ENCODE measurements at regions not wholly inside any gene's neighbourhood (a gene's known extent, or its start where the extent isn't known, plus 50 kb on each side); places are given as distances from the start of the nearest gene placed in this dataset.

DNA sequence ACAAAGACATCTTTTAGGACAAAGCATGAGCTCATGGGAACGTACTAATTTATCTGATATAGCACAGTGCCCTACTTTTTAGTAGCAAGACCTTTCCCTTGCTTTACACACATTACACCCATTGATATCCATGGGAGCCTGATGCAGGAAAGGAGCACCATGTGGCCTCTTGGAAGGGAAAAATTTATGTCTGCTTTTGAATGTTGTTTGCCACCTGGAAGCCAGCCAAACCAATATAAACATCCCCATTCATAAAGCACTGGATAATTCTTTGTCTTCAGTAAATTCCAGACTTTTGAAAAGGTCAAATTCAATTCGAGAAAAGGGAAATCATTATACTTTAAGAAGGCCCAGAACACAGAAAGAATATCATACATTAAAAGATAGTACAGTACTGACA, 152.3 kb upstream of the BEND6 start:
- DNase-seq, result peak; percentile 21

DNA sequence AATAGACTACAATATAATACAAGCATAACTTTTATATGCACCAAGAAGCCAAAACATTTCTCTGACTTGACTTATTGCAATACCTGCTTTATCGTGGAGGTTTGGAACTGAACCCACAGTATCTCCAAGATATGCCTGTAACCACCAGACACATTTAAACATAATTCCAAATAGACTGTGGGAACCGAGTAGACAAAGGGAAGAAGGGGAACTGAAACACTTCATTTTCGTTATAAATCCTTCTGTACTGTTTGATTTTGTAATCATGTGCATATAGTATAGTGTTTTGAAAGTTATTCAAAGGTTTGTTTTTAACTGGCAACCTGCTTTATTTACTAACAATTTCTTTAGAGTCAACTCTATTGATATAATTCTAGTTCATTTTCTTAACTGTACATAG, 154.9 kb upstream of the BEND6 start:
- TF ChIP-seq, protein P1, sequence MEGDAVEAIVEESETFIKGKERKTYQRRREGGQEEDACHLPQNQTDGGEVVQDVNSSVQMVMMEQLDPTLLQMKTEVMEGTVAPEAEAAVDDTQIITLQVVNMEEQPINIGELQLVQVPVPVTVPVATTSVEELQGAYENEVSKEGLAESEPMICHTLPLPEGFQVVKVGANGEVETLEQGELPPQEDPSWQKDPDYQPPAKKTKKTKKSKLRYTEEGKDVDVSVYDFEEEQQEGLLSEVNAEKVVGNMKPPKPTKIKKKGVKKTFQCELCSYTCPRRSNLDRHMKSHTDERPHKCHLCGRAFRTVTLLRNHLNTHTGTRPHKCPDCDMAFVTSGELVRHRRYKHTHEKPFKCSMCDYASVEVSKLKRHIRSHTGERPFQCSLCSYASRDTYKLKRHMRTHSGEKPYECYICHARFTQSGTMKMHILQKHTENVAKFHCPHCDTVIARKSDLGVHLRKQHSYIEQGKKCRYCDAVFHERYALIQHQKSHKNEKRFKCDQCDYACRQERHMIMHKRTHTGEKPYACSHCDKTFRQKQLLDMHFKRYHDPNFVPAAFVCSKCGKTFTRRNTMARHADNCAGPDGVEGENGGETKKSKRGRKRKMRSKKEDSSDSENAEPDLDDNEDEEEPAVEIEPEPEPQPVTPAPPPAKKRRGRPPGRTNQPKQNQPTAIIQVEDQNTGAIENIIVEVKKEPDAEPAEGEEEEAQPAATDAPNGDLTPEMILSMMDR (IDR thresholded peaks at IDR 0.05; ENCODE audit: low read depth, low read length), result no peak
- H3K4me1 ChIP-seq, result peaks cover 31% of the 10 kb centered on the region
- DNase-seq, result no peak
- no peak overlapping the region for H3K4me3 ChIP-seq (ENCODE audit: low read depth, low read length)
- no peaks in the 10 kb centered on the region for H3K27me3 ChIP-seq
- no peaks in the 10 kb centered on the region for H3K36me3 ChIP-seq
- no peaks in the 10 kb centered on the region for H3K9me3 ChIP-seq

More for the DNA sequence above, 152.3 kb upstream of the BEND6 start:
- H3K36me3 ChIP-seq, result no peaks in the 10 kb centered on the region
- no peaks in the 10 kb centered on the region for H3K27me3 ChIP-seq
- H3K9me3 ChIP-seq, result no peaks in the 10 kb centered on the region
- no peak overlapping the region for H3K4me3 ChIP-seq (ENCODE audit: low read depth, low read length)
- TF ChIP-seq, protein P1 (IDR thresholded peaks at IDR 0.05; ENCODE audit: low read depth, low read length), result no peak
- H3K4me1 ChIP-seq, result peaks cover 18% of the 10 kb centered on the region

DNA sequence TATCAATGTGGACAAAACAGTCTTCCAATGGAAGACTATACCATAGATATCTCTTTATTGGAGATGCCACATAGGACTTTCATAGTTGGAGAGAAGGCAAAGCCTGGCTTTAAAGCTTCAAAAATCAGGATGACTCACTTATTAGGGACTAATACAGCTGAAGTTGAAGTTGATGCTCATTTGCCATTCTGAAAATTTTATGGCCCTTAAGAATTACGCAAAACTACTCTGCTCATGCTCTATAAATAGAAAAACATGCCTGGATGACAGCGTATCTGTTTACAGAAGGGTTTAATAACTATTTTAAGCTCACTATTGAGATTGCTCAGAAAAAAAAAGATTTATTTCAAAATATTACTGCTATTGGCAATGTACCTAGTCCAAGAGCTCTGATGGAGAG, 155.5 kb upstream of the DST start:
- Histone ChIP-seq H3K9me3 (no peaks in the 10 kb centered on the region), H3K36me3 (no peaks in the 10 kb centered on the region), H3K27me3 (no peaks in the 10 kb centered on the region), H3K4me3 (ENCODE audit: low read depth, low read length) (no peak overlapping the region), H3K4me1 (peaks cover 18% of the 10 kb centered on the region)
- DNase-seq, result no peak
- TF ChIP-seq, protein P1 (IDR thresholded peaks at IDR 0.05; ENCODE audit: low read depth, low read length), result no peak

DNA sequence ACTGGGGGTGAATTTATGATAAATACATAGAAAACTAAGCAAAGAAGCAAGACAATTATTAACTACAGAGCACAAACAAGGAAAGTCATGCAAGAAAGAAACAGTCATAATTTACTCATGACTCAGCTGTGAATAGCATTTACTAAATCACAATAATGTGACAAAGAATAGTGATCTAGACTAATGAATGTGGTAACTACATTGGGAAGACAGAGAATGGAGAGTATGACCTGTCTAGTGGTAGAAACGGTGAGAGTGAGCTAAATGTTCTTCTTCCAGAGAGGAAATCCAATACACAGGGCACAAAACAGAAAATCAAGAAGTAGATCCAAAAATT, 153.5 kb upstream of the DST start:
- H3K36me3 ChIP-seq, result no peaks in the 10 kb centered on the region
- no peak for DNase-seq
- H3K27me3 ChIP-seq, result no peaks in the 10 kb centered on the region
- TF ChIP-seq, protein P1 (IDR thresholded peaks at IDR 0.05; ENCODE audit: low read depth, low read length), result no peak
- no peaks in the 10 kb centered on the region for H3K9me3 ChIP-seq
- H3K4me3 ChIP-seq (ENCODE audit: low read depth, low read length), result peak overlapping the region; percentile 1; the same call in 1 of the 2 replicates
- peaks cover 13% of the 10 kb centered on the region for H3K4me1 ChIP-seq

DNA sequence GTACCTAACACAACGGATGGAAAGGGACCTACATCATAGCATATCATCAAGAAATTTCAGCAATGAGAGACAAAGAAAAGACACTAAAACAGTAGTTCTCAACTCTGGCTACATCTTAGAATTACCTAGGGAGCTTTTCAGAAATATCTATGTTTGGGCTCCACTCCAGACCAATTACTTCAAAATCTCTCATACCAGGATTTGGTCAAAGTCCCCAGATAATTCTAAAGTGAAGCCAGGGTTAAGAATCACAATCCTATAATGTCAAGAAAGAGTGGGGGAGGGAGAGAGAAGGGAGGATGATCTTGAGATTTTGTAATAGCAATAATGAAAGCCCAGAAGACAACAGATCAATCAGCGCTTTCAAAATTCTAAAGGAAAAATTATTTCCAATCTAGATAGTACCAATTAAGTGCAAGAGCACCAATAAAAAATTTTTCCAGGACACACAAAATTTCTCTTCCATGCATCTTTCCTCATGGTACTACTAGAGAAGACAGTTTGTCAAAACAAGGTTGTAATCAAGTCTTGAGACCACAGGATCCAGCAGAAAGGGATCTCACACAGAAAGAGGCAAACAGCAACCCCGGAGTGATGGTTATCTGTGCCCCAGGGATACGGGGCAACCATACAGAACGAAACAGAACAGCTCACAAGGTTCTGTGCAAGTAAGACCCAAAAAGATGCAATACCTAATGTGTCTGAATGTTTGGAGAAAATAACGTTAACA, 152.9 kb upstream of the DST start:
- H3K27me3 ChIP-seq, result no peaks in the 10 kb centered on the region

DNA sequence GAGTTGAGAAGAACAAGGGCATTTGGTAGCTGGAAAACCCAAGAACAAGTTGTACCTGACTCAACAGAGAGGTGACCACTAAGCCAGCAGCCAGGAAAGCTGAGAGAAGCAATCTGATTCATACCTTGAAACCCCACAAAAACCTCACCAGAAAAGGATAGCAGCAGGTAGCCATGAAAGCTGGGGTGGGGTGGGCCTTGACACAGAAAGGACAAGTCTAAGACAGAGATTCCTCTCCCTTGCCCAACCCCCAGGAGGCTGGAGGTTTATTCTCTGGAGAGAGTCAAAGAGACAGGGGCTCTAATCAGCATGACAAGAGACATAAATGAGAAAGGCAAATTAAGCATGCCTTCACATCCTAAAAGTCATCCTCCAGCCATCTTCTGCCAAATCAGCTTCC, 151.7 kb upstream of the DST start:
- H3K9me3 ChIP-seq, result no peaks in the 10 kb centered on the region
- no peak for DNase-seq
- H3K4me1 ChIP-seq, result peaks cover 13% of the 10 kb centered on the region
- no peaks in the 10 kb centered on the region for H3K27me3 ChIP-seq
- no peaks in the 10 kb centered on the region for H3K36me3 ChIP-seq
- TF ChIP-seq, protein P1 (IDR thresholded peaks at IDR 0.05; ENCODE audit: low read depth, low read length), result no peak
- no peak overlapping the region for H3K4me3 ChIP-seq (ENCODE audit: low read depth, low read length)

More for the DNA sequence above, 152.9 kb upstream of the DST start:
- peak; percentile 20 for DNase-seq
- TF ChIP-seq, protein P1 (IDR thresholded peaks at IDR 0.05; ENCODE audit: low read depth, low read length), result no peak
- Histone ChIP-seq H3K9me3 (no peaks in the 10 kb centered on the region), H3K36me3 (no peaks in the 10 kb centered on the region), H3K4me3 (ENCODE audit: low read depth, low read length) (peak overlapping the region; percentile 1; the same call in 1 of the 2 replicates), H3K4me1 (peaks cover 13% of the 10 kb centered on the region)
